IMR-90 (cell line): ENCODE measurements at regions not wholly inside any gene's neighbourhood (a gene's known extent, or its start where the extent isn't known, plus 50 kb on each side); places are given as distances from the start of the nearest gene placed in this dataset.

Source experiments
- BHLHE40 ChIP-seq: fragments of 150-350 bp; IDR thresholded peaks from 2 replicates; pipeline ENCODE4 v1.6.1; 2016; ENCODE audit warnings: mild to moderate bottlenecking, low read depth, low read length
- CEBPB ChIP-seq: IDR thresholded peaks from 2 replicates; pipeline ENCODE4 v1.6.1; 2012; ENCODE audit warnings: low read depth, low read length, improper control_type of control experiment
- CHD1 ChIP-seq: IDR thresholded peaks from 2 replicates; pipeline ENCODE4 v1.6.1; 2012; ENCODE audit warnings: low read depth, low read length, improper control_type of control experiment
- CTCF ChIP-seq: conservative IDR thresholded peaks from 2 replicates; pipeline ENCODE4 v1.5.1; 2012; ENCODE audit warnings: mild to moderate bottlenecking, low read depth, low read length, improper control_type of control experiment
- ELK1 ChIP-seq: fragments of 150-350 bp; IDR thresholded peaks from 2 replicates; pipeline ENCODE4 v1.6.1; 2016; ENCODE audit warnings: low read depth, mild to moderate bottlenecking, low read length, moderate library complexity, borderline replicate concordance
- FOS ChIP-seq: fragments of 150-350 bp; IDR thresholded peaks from 2 replicates; pipeline ENCODE4 v1.6.1; 2016; ENCODE audit warnings: low read depth, low read length
- MAFK ChIP-seq: IDR thresholded peaks from 2 replicates; pipeline ENCODE4 v1.6.1; 2012; ENCODE audit warnings: low read depth, low read length, improper control_type of control experiment
- MAZ ChIP-seq: IDR thresholded peaks from 2 replicates; pipeline ENCODE4 v1.6.1; 2012; ENCODE audit warnings: low read depth, mild to moderate bottlenecking, low read length, improper control_type of control experiment, moderate library complexity, borderline replicate concordance
- NFE2L2 ChIP-seq: fragments of 150-350 bp; IDR thresholded peaks from 2 replicates; pipeline ENCODE4 v1.6.1; 2016; ENCODE audit warnings: low read depth, mild to moderate bottlenecking, low read length
- POLR2A ChIP-seq: IDR thresholded peaks from 2 replicates; pipeline ENCODE4 v1.6.1; 2012; ENCODE audit warnings: mild to moderate bottlenecking, low read depth, low read length
- RAD21 ChIP-seq: IDR thresholded peaks from 2 replicates; pipeline ENCODE4 v1.6.1; 2012; ENCODE audit warnings: low read length, improper control_type of control experiment
- RCOR1 ChIP-seq: IDR thresholded peaks from 2 replicates; pipeline ENCODE4 v1.6.1; 2012; ENCODE audit warnings: mild to moderate bottlenecking, low read length, improper control_type of control experiment; ENCODE audit not compliant: insufficient replicate concordance
- RFX5 ChIP-seq: IDR thresholded peaks from 2 replicates; pipeline ENCODE4 v1.8.0; 2012; ENCODE audit warnings: low read depth, mild to moderate bottlenecking, low read length, moderate library complexity
- SMC3 ChIP-seq: fragments of 150-350 bp; IDR thresholded peaks from 2 replicates; pipeline ENCODE4 v1.6.1; 2016; ENCODE audit warnings: low read depth, mild to moderate bottlenecking, antibody characterized with exemption, low read length, moderate library complexity

GRCh38 chr21:15964236-15964855 lies 234.6 kb downstream of the USP25 start:
- TF ChIP-seq CTCF (no peak), MAFK (no peak), POLR2A (no peak), RCOR1 (no peak), RAD21 (no peak), SMC3 (no peak), NFE2L2 (no peak), MAZ (no peak), FOS (no peak), ELK1 (no peak), CHD1 (no peak), RFX5 (no peak), CEBPB (no peak), BHLHE40 (no peak)
